ENCODE measurements at regions not wholly inside any gene's neighbourhood (a gene's known extent, or its start where the extent isn't known, plus 50 kb on each side); places are given as distances from the start of the nearest gene placed in this dataset.

GRCh38 chr12:21993438-21993981 is 52.3 kb upstream of the ABCC9 start:
- DNase-seq: no peak

GRCh38 chr12:21992823-21993222 is 51.6 kb upstream of the ABCC9 start:
- peak; percentile 39 to 71 for DNase-seq

- DNase-seq: no peak
Measured at GRCh38 chr12:21991526-21991925, 50.3 kb upstream of the ABCC9 start.
